Superior temporal gyrus (tissue), 1 donor: ENCODE measurements at regions not wholly inside any gene's neighbourhood (a gene's known extent, or its start where the extent isn't known, plus 50 kb on each side); places are given as distances from the start of the nearest gene placed in this dataset.

Experiments
- DNase-seq: peaks from one replicate; pipeline ENCODE4 v3.0.0-alpha.2; 2016; ENCODE audit errors: extremely low spot score

GRCh38 chr15:61530769-61531168, 301.7 kb upstream of the RORA start:
- no peak for DNase-seq

GRCh38 chr15:61528581-61528910, 299.4 kb upstream of the RORA start:
- DNase-seq: no peak

- DNase-seq: no peak
These were observed 298.9 kb upstream of the RORA start for GRCh38 chr15:61527836-61528580.

DNA sequence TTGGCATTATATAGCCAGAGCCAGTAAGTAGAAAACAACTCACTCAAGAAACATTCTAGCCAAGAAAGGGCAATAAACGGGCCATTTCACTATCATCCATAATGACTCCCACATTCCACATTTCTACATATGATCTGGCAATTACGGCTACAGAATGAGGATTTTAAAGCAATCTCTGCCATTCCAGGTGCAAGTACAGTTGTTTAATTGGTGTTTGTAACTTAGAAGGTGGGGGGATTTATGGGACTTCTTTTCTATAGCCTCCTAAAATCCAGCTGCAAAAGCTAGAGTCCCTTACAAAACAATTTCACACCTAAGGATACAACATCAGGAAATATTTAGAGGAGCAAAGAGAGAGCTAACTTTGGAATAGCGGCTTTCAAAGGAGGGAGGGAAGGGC, 295.4 kb upstream of the RORA start:
- DNase-seq: no peak

- no peak for DNase-seq
These were observed 295.0 kb upstream of the RORA start for GRCh38 chr15:61524086-61524485.

- DNase-seq: peak; percentile 45
These were observed 293.3 kb upstream of the RORA start for GRCh38 chr15:61522411-61522810.

- no peak for DNase-seq
These were observed 292.9 kb upstream of the RORA start for GRCh38 chr15:61521953-61522352.

DNA sequence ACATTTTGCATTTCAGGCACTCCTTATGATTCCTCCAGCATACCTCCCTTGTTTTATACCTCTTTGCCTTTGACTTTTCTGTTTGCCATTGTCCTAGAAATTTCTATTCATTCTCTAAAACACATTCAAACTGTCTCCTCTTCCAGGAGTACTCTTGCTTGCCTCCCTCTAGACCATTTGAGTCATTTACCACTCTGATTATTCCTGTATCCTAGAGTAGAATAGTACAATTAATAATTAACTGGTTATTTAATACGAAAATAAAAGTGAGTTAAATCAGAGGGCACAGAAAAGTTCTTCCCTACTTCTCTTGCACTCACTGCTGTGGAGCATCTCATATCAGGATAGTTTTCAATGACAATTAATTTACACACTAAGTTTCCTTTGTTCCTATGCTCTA, 290.2 kb upstream of the RORA start:
- DNase-seq: no peak

DNA sequence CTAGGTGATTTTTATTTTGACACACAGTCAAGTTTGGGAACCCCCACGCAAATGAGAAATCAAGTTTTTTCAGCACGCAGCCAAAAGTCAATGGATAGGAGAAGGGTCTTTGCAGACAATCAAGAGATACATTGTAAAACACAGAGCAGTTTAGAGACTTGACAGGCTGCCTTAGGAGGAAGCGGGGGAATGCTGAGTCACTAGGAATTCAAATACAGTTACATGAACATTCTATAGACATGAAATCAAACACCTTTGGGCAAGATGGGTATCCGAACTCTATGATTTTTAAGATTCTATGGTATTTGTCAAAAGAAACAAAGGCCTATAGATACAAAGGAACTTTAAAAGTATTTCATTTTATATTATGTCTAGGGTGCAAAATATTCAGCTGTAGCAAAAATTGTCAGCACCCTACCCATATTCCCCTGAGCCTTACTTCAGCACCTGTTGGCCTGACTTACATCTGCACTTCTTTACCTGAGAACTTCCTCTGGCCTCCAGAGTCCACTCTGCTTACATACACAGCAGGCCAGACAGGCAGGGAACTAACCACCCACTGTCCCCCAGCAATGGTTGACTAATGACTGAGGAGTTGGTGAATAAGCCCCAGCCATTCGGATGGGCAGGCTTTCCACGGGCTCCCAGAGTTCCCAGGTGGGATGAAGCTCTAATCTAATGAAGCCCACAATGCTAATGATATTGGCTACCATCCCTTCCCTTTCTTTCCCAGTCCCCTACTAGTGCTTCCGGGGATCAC, 289.3 kb upstream of the RORA start:
- DNase-seq: no peak

DNA sequence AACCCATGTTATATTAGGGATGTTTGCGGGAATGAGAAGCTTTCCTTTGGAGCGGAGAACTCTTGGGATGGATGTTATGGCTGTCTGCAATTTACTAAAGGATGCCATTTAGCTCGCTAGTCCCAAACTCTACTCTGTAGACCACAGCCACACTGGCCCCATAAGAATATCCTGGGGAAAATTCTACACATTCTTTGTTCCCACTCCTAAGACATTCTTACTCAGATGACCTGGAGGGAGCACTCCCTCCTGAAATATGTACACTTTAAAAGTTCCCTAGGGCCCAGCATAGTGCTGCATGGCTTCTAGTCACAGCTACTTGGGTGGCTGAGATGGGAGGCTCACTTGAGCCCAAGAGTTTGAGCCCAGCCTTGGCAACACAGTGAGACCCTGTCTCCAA, 288.7 kb upstream of the RORA start:
- no peak for DNase-seq

DNA sequence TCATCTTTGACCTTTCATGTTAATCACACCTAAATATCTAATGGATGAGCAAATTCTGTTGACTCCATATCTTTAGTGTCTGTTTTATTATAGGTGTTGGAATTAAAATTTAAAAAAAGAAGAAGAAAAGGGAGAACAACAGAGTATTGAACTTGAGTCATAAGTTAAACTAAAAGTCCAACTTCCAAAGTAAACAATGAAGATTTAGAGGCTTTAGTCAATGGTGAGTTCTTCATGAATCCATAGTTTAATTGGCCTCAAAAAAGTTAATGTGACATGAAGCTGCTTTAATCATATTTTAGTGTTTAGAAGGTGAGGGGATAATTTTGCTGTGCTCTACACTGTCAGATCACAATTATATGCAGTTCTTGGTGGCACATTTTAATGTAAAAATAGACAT, 288.2 kb upstream of the RORA start:
- no peak for DNase-seq

GRCh38 chr15:61511756-61512155, 282.7 kb upstream of the RORA start:
- DNase-seq: no peak

DNA sequence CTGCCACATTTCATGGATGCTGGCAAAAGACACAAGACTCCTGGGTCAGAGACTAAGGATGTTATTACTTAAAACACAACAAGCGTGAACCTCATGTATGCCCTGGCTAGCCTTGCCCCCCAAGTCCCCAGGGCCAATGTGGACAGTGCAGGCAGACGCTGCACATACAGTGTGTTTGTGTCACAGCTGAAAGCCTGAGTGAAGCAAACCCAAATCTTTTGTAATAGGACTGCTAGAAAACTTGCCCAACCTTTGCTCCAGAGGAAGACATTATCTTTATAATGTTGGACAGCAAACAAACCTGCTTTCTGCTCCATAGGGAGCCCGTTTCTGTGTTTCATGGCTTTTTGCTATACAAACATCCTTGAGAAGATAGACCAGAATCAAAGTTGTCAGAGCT, 282.0 kb upstream of the RORA start:
- no peak for DNase-seq

DNA sequence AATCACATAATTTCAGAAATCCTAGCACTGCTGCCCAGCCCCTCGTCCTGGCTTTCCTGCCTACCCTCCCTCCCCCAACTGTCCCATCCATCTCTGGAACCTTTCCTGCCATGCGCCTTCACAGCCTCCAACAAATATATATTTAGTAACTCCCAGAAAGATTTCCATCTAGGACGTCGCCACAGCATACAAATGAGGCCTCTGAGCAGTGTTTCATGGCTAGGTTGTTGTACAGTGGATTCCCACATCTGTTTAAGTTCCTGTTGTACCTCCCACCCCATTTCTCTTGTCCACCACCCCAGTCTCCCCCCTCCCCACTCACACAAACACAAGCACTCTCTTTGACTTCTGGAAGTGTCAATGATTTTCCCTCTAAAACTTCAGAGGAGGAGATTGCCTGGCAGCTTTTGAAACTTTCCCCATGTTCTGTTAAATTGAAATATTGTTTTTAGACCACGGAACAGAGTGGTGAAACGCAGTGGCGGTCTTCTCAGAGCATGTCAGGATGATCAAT, 280.3 kb upstream of the RORA start:
- DNase-seq: no peak

GRCh38 chr15:61503383-61503969, 274.4 kb upstream of the RORA start:
- no peak for DNase-seq

DNA sequence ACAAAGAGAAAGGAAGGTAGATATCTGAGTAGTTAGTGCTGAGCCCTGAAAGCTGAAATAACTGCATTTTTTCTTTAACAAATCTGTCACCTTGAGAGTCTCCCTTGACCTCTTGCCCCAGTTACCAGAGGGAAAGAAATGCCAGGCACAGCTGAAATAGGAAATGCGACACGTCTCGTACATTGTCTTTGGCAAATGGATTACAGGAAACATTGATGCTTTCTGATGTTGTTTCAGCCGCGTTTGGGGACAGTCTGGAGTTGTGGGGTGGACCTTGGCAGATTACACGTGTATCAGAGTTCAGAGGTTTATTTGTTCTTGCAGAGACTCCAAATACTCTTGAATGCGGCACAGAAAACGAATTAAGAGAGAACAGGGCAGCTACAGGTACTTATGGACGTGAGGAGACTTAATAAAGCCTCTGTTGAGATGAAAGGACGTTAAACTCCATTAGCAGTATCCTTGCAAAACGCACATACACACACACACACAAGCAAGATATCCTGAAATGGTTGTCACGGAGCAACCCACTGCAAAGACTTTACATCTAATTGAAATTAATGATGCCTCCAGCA, 272.8 kb upstream of the RORA start:
- no peak for DNase-seq

GRCh38 chr15:61500951-61501620, 272.0 kb upstream of the RORA start:
- no peak for DNase-seq

- no peak for DNase-seq
These were observed 271.4 kb upstream of the RORA start for GRCh38 chr15:61500523-61500922.

DNA sequence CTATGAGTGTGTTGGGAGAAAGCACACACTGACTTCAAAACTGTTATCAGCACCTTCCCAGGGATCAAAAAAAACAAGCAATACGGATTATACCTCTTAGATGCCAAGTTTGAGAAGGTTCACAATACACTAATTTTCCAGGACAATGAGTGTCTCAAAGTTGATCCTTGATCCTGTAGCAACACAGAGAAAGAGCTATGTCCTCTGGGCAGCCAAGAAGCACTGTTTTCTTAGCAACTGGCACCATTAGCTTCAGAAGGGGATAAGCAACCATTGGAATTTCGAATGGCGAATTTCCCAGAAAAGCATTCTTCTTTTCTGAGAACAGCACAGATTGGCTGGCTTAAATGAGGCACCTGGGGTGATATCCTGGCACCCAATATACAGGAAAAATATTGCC, 270.3 kb upstream of the RORA start:
- peak; percentile 26 for DNase-seq

DNA sequence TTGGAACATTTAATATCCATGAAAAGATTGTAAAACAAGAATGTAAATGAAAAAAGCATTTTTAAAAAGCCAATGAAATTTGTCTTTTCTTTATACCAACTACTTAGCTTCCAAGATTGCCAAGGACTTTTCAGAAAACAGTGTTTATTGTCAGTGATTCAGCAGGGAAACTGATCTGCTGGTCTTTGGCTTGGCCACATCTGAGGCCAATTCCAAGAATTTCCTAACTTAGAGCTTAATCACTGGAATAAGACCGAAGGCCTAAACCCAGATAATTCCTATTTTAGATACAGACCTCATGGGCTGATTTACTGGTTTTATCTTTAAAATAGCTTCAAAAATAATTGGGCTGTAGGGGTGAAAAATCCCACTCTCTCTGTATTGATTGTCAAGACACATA, 260.5 kb upstream of the RORA start:
- DNase-seq: no peak

- no peak for DNase-seq
These were observed 254.5 kb upstream of the RORA start for GRCh38 chr15:61483599-61483998.

- no peak for DNase-seq
These were observed 252.8 kb upstream of the RORA start for GRCh38 chr15:61481886-61482285.
